WTC11 (cell line): ENCODE measurements at regions not wholly inside any gene's neighbourhood (a gene's known extent, or its start where the extent isn't known, plus 50 kb on each side); places are given as distances from the start of the nearest gene placed in this dataset.
A peak's percentile ranks its signal among the peaks of the same experiment; 100 is the strongest.

Source experiments
- ATAC-seq: fragments of 200-7000 bp; cut with Tn5 transposase; 2 replicates; pipeline ENCODE4 v1.10.0; 2021; ENCODE audit warnings: mild to moderate bottlenecking, moderate library complexity
- CTCF ChIA-PET: fragments of 300-600 bp; sonication (Branson Sonifier 250); formaldehyde crosslinking; loops from one replicate; lab custom pipeline; 2021; ENCODE audit warnings: antibody characterized with exemption; lab: Charles Lee
- POLR2A ChIA-PET: fragments of 350-600 bp; sonication (Branson Sonifier 250); formaldehyde crosslinking; loops from one replicate; lab custom pipeline; 2021; ENCODE audit warnings: antibody characterized with exemption; lab: Charles Lee
- DNase-seq: peaks from one replicate; pipeline ENCODE4 v3.0.0; 2021; ENCODE audit warnings: low spot score
- H3K27ac Mint-ChIP-seq: 2 replicates; pipeline ENCODE4 v1.8.0; 2021; ENCODE audit warnings: mixed read lengths
- H3K27me3 Mint-ChIP-seq: 2 replicates; pipeline ENCODE4 v1.8.0; 2021; ENCODE audit warnings: low read depth, mild to moderate bottlenecking, moderate library complexity, mixed read lengths
- H3K36me3 Mint-ChIP-seq: 2 replicates; pipeline ENCODE4 v1.8.0; 2021; ENCODE audit warnings: mixed read lengths
- H3K4me1 Mint-ChIP-seq: 2 replicates; pipeline ENCODE4 v1.8.0; 2022; ENCODE audit warnings: mixed read lengths
- H3K4me3 Mint-ChIP-seq: 2 replicates; pipeline ENCODE4 v1.8.0; 2021; ENCODE audit warnings: mild to moderate bottlenecking, moderate library complexity, mixed read lengths
- H3K9me3 Mint-ChIP-seq: 2 replicates; pipeline ENCODE4 v1.8.0; 2021; ENCODE audit warnings: mixed read lengths
- ARID4B ChIP-seq: sonication (generic); formaldehyde crosslinking; IDR thresholded peaks from 2 replicates; pipeline ENCODE4 v1.8.0; 2023; ENCODE audit warnings: missing genetic modification reagents, mild to moderate bottlenecking, borderline replicate concordance
- ATF3 ChIP-seq: sonication (generic); formaldehyde crosslinking; conservative IDR thresholded peaks from 2 replicates; pipeline ENCODE4 v1.8.1; 2022; ENCODE audit warnings: mild to moderate bottlenecking, missing genetic modification reagents
- CREB1 ChIP-seq: sonication (generic); formaldehyde crosslinking; IDR thresholded peaks from 2 replicates; pipeline ENCODE4 v1.8.0; 2023; ENCODE audit warnings: mild to moderate bottlenecking, missing genetic modification reagents
- CREM ChIP-seq: sonication (generic); formaldehyde crosslinking; IDR thresholded peaks from 2 replicates; pipeline ENCODE4 v1.8.1; 2022; ENCODE audit warnings: mild to moderate bottlenecking, missing genetic modification reagents, moderate library complexity
- CTCF ChIP-seq: fragments of 200-600 bp; IDR thresholded peaks from 2 replicates; pipeline ENCODE4 v1.8.0; 2022; ENCODE audit warnings: antibody characterized with exemption
- FOXJ3 ChIP-seq: sonication (generic); formaldehyde crosslinking; IDR thresholded peaks from 2 replicates; pipeline ENCODE4 v1.9.0; 2021; ENCODE audit warnings: missing genetic modification reagents, mild to moderate bottlenecking, borderline replicate concordance
- GTF2I ChIP-seq: fragments of 250-450 bp; sonication (Bioruptor Pico); conservative IDR thresholded peaks from 2 replicates; pipeline ENCODE4 v1.4.0; 2021; ENCODE audit warnings: mild to moderate bottlenecking
- IRF2 ChIP-seq: sonication (generic); formaldehyde crosslinking; IDR thresholded peaks from 2 replicates; pipeline ENCODE4 v1.8.0; 2022; ENCODE audit warnings: low read depth, missing genetic modification reagents, borderline replicate concordance
- JAZF1 ChIP-seq: fragments of 250-450 bp; sonication (Bioruptor Pico); IDR thresholded peaks from 2 replicates; pipeline ENCODE4 v1.9.0; 2021; ENCODE audit warnings: moderate library complexity, mild to moderate bottlenecking, inconsistent platforms
- NR2C2 ChIP-seq: sonication (generic); formaldehyde crosslinking; IDR thresholded peaks from 2 replicates; pipeline ENCODE4 v1.8.0; 2022; ENCODE audit warnings: mild to moderate bottlenecking, missing genetic modification reagents
- SP1 ChIP-seq: sonication (generic); formaldehyde crosslinking; conservative IDR thresholded peaks from 2 replicates; pipeline ENCODE4 v1.8.1; 2022; ENCODE audit warnings: missing genetic modification reagents
- ZMAT4 ChIP-seq: fragments of 250-450 bp; sonication (Bioruptor Pico); IDR thresholded peaks from 2 replicates; pipeline ENCODE4 v1.9.0; 2021; ENCODE audit warnings: mild to moderate bottlenecking
- ZNF232 ChIP-seq: sonication (generic); formaldehyde crosslinking; IDR thresholded peaks from 2 replicates; pipeline ENCODE4 v1.8.0; 2022; ENCODE audit warnings: mild to moderate bottlenecking, missing genetic modification reagents

- ATAC-seq (peak; percentile 33), DNase-seq (no peak)
- peaks cover 40% of the 10 kb centered on the region for H3K4me1 Mint-ChIP-seq
- no peaks in the 10 kb centered on the region; the same call in none of the 2 replicates for H3K27me3 Mint-ChIP-seq
- ChIA-PET CTCF (interaction anchor here (2.4 kb wide), 1 partner anchor 199 kb away, joined by 12 read pairs; no protein-coding TSS in a partner anchor), POLR2A (no interaction called here)
- no peak for TF ChIP-seq SP1
- TF ChIP-seq ATF3 (CRISPR knock-in tag): no peak
- no peak for TF ChIP-seq CREB1
- TF ChIP-seq ZNF232 (CRISPR knock-in tag): no peak
- TF ChIP-seq NR2C2 (CRISPR knock-in tag): no peak
- no peak for TF ChIP-seq GTF2I (CRISPR knock-in tag)
- no peak for TF ChIP-seq FOXJ3 (CRISPR knock-in tag)
- TF ChIP-seq IRF2 (CRISPR knock-in tag): no peak
- peaks cover 22% of the 10 kb centered on the region for H3K36me3 Mint-ChIP-seq
- H3K9me3 Mint-ChIP-seq: peaks cover 33% of the 10 kb centered on the region
- H3K4me3 Mint-ChIP-seq: no peak overlapping the region
- H3K27ac Mint-ChIP-seq: peak overlapping the region; percentile 95
Observed at GRCh38 chr3:187518207-187518606, 150.0 kb downstream of the RTP4 start.

GRCh38 chr3:187516446-187517185, 148.4 kb downstream of the RTP4 start:
- H3K4me1 Mint-ChIP-seq: peaks cover 40% of the 10 kb centered on the region
- POLR2A ChIA-PET: no interaction called here
- no peak overlapping the region for H3K4me3 Mint-ChIP-seq

More at GRCh38 chr3:187516446-187517185, 148.4 kb downstream of the RTP4 start:
- CTCF ChIA-PET: no interaction called here
- TF ChIP-seq JAZF1 (CRISPR knock-in tag): no peak
- no peak for TF ChIP-seq CREM (CRISPR knock-in tag)
- no peak for TF ChIP-seq ZMAT4 (CRISPR knock-in tag)
- TF ChIP-seq CTCF: no peak
- no peak for TF ChIP-seq ARID4B
- no peak for TF ChIP-seq ZNF232 (CRISPR knock-in tag)
- no peak for DNase-seq
- no peak overlapping the region for H3K27ac Mint-ChIP-seq
- no peaks in the 10 kb centered on the region; the same call in none of the 2 replicates for H3K27me3 Mint-ChIP-seq
- ATAC-seq: no peak
- peaks cover 37% of the 10 kb centered on the region for H3K36me3 Mint-ChIP-seq
- H3K9me3 Mint-ChIP-seq: peaks cover 47% of the 10 kb centered on the region
